SK-N-MC (cell line): ENCODE measurements at regions not wholly inside any gene's neighbourhood (a gene's known extent, or its start where the extent isn't known, plus 50 kb on each side); places are given as distances from the start of the nearest gene placed in this dataset.

Experiments used
- EZH2 ChIP-seq: fragments of 200-600 bp; sonication (generic); IDR thresholded peaks from one replicate; pipeline ENCODE4 v1.6.1; 2017; ENCODE audit warnings: antibody characterized with exemption
- FOXP2 ChIP-seq: optimal IDR thresholded peaks from 2 replicates; pipeline ENCODE3; 2011; ENCODE audit warnings: mild to moderate bottlenecking, moderate library complexity; ENCODE audit not compliant: insufficient read depth; ENCODE audit errors: extremely low read length, control extremely low read depth
- POLR2AphosphoS5 ChIP-seq: IDR thresholded peaks from 2 replicates; pipeline ENCODE4 v1.6.1; 2012; ENCODE audit warnings: mild to moderate bottlenecking, low read depth, low read length, borderline replicate concordance

- TF ChIP-seq POLR2AphosphoS5 = no peak
- no peak for TF ChIP-seq FOXP2
- no peak for TF ChIP-seq EZH2
These were observed 148.5 kb downstream of the INHBB start for GRCh38 chr2:120494446-120494845.
